ENCODE measurements at regions not wholly inside any gene's neighbourhood (a gene's known extent, or its start where the extent isn't known, plus 50 kb on each side); places are given as distances from the start of the nearest gene placed in this dataset.

- Mint-ChIP-seq H3K36me3 (ENCODE audit: low read depth) (no peaks in the 10 kb centered on the region), H3K4me1 (ENCODE audit: low read depth) (peaks cover 3% of the 10 kb centered on the region), H3K4me3 (ENCODE audit: unreplicated experiment) (no peak overlapping the region), H3K9me3 (ENCODE audit: low read depth) (peaks cover 2% of the 10 kb centered on the region), H3K27ac (ENCODE audit: unreplicated experiment) (no peak overlapping the region), H3K27me3 (ENCODE audit: low read depth) (no peaks in the 10 kb centered on the region)
- no peak for DNase-seq (ENCODE audit: low spot score)
- no peak for TF ChIP-seq CTCF (IDR thresholded peaks at IDR 0.05)
These were observed 143.7 kb upstream of the COL1A2 start for GRCh38 chr7:94250987-94251386.

GRCh38 chr7:94252124-94252523, 142.6 kb upstream of the COL1A2 start:
- peaks cover 3% of the 10 kb centered on the region for H3K4me1 Mint-ChIP-seq (ENCODE audit: low read depth)
- H3K9me3 Mint-ChIP-seq (ENCODE audit: low read depth) = peaks cover 2% of the 10 kb centered on the region
- no peaks in the 10 kb centered on the region for H3K27me3 Mint-ChIP-seq (ENCODE audit: low read depth)
- no peak for TF ChIP-seq CTCF (IDR thresholded peaks at IDR 0.05)
- DNase-seq (ENCODE audit: low spot score) = no peak
- H3K27ac Mint-ChIP-seq (ENCODE audit: unreplicated experiment) = no peak overlapping the region
- no peaks in the 10 kb centered on the region for H3K36me3 Mint-ChIP-seq (ENCODE audit: low read depth)
- no peak overlapping the region for H3K4me3 Mint-ChIP-seq (ENCODE audit: unreplicated experiment)

- Mint-ChIP-seq H3K9me3 (ENCODE audit: low read depth) (peaks cover 2% of the 10 kb centered on the region), H3K4me1 (ENCODE audit: low read depth) (peaks cover 3% of the 10 kb centered on the region), H3K36me3 (ENCODE audit: low read depth) (no peaks in the 10 kb centered on the region), H3K4me3 (ENCODE audit: unreplicated experiment) (no peak overlapping the region), H3K27me3 (ENCODE audit: low read depth) (no peaks in the 10 kb centered on the region), H3K27ac (ENCODE audit: unreplicated experiment) (no peak overlapping the region)
- no peak for DNase-seq (ENCODE audit: low spot score)
- no peak for TF ChIP-seq CTCF (IDR thresholded peaks at IDR 0.05)
These were observed 141.7 kb upstream of the COL1A2 start for GRCh38 chr7:94252971-94253370.

GRCh38 chr7:94253686-94254085, 141.0 kb upstream of the COL1A2 start:
- no peak overlapping the region for H3K4me3 Mint-ChIP-seq (ENCODE audit: unreplicated experiment)

GRCh38 chr7:94258418-94259300, 136.0 kb upstream of the COL1A2 start:
- Mint-ChIP-seq H3K27me3 (ENCODE audit: low read depth) (no peaks in the 10 kb centered on the region), H3K4me1 (ENCODE audit: low read depth) (no peaks in the 10 kb centered on the region), H3K27ac (ENCODE audit: unreplicated experiment) (no peak overlapping the region), H3K4me3 (ENCODE audit: unreplicated experiment) (no peak overlapping the region), H3K36me3 (ENCODE audit: low read depth) (no peaks in the 10 kb centered on the region), H3K9me3 (ENCODE audit: low read depth) (peaks cover 2% of the 10 kb centered on the region)
- no peak for DNase-seq (ENCODE audit: low spot score)
- TF ChIP-seq CTCF (IDR thresholded peaks at IDR 0.05) = no peak

More at GRCh38 chr7:94253686-94254085, 141.0 kb upstream of the COL1A2 start:
- Mint-ChIP-seq H3K4me1 (ENCODE audit: low read depth) (peaks cover 3% of the 10 kb centered on the region), H3K27me3 (ENCODE audit: low read depth) (no peaks in the 10 kb centered on the region), H3K27ac (ENCODE audit: unreplicated experiment) (no peak overlapping the region), H3K36me3 (ENCODE audit: low read depth) (no peaks in the 10 kb centered on the region), H3K9me3 (ENCODE audit: low read depth) (peaks cover 2% of the 10 kb centered on the region)
- DNase-seq (ENCODE audit: low spot score) = no peak
- TF ChIP-seq CTCF (IDR thresholded peaks at IDR 0.05) = no peak
